ENCODE measurements at regions not wholly inside any gene's neighbourhood (a gene's known extent, or its start where the extent isn't known, plus 50 kb on each side); places are given as distances from the start of the nearest gene placed in this dataset.
"Not testable (repeated sequence)": the region's sequence is repeated elsewhere in the genome, so short reads cannot be mapped to it uniquely, and the experiment has no call there.

GRCh38 chrX:111585337-111585736, 73.9 kb downstream of the SERTM2 start:
- Histone ChIP-seq H2BK20ac (ENCODE audit: low read depth, low read length, poor library complexity, severe bottlenecking) (no peak overlapping the region), H2AK5ac (ENCODE audit: insufficient read length, low read length) (no peak overlapping the region), H3K23ac (ENCODE audit: insufficient read length, low read depth, low read length) (no peak overlapping the region), H3K23me2 (ENCODE audit: insufficient read length, low read depth, low read length, poor library complexity, severe bottlenecking) (no peaks in the 10 kb centered on the region), H2AFZ (ENCODE audit: low read length) (no peak overlapping the region), H3K56ac (ENCODE audit: insufficient read length, low read depth, low read length) (no peak overlapping the region), H3T11ph (ENCODE audit: low read length) (no peak overlapping the region), H3K18ac (ENCODE audit: insufficient read length, low read depth, low read length) (no peak overlapping the region), H3K4me2 (ENCODE audit: insufficient read depth, insufficient read length, low read length) (no peak overlapping the region), H4K91ac (ENCODE audit: insufficient read length, low read depth, low read length) (no peak overlapping the region), H3K79me2 (ENCODE audit: insufficient read depth, low read length) (no peaks in the 10 kb centered on the region), H2BK120ac (ENCODE audit: low read depth, low read length, poor library complexity, severe bottlenecking) (no peak overlapping the region), H2BK15ac (ENCODE audit: low read depth, low read length) (no peak overlapping the region), H3K14ac (ENCODE audit: insufficient read depth, low read length) (no peak overlapping the region), H2BK5ac (ENCODE audit: insufficient read length, low read length) (no peak overlapping the region), H3K4me1 (ENCODE audit: insufficient read depth, low read length) (peaks cover 3% of the 10 kb centered on the region; the same call in 1 of the 2 replicates), H4K20me1 (ENCODE audit: control insufficient read depth, insufficient read depth, insufficient read length) (no peaks in the 10 kb centered on the region), H4K5ac (ENCODE audit: insufficient read length, low read depth, low read length) (no peak overlapping the region), H2BK12ac (ENCODE audit: insufficient read length, low read depth, low read length) (no peak overlapping the region), H3K79me1 (ENCODE audit: insufficient read depth, low read depth, low read length, poor library complexity, severe bottlenecking) (no peaks in the 10 kb centered on the region), H3K27ac (ENCODE audit: insufficient read length, low read depth, low read length) (no peak overlapping the region), H3K4ac (ENCODE audit: low read depth, low read length) (no peak overlapping the region), H4K8ac (replicated peaks; ENCODE audit: insufficient read length, low read depth, low read length) (no peak overlapping the region), H3K27me3 (ENCODE audit: insufficient read depth, low read length) (no peaks in the 10 kb centered on the region), H3K9me3 (ENCODE audit: control insufficient read depth, low read depth, low read length) (no peaks in the 10 kb centered on the region), H3K9ac (ENCODE audit: extremely low read depth, insufficient read length, low read length) (no peak overlapping the region)
- TF ChIP-seq, protein P1, sequence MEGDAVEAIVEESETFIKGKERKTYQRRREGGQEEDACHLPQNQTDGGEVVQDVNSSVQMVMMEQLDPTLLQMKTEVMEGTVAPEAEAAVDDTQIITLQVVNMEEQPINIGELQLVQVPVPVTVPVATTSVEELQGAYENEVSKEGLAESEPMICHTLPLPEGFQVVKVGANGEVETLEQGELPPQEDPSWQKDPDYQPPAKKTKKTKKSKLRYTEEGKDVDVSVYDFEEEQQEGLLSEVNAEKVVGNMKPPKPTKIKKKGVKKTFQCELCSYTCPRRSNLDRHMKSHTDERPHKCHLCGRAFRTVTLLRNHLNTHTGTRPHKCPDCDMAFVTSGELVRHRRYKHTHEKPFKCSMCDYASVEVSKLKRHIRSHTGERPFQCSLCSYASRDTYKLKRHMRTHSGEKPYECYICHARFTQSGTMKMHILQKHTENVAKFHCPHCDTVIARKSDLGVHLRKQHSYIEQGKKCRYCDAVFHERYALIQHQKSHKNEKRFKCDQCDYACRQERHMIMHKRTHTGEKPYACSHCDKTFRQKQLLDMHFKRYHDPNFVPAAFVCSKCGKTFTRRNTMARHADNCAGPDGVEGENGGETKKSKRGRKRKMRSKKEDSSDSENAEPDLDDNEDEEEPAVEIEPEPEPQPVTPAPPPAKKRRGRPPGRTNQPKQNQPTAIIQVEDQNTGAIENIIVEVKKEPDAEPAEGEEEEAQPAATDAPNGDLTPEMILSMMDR (conservative IDR thresholded peaks at IDR 0.05), result no peak
- Mint-ChIP-seq H3K27ac (no peak overlapping the region), H3K4me1 (peaks cover 13 to 18% of the 10 kb centered on the region in 2 experiments), H3K27me3 (ENCODE audit: low read depth) (no peaks in the 10 kb centered on the region), H3K36me3 (ENCODE audit: insufficient read depth in 1 of 3, low read depth in 3 of 3) (peaks cover 0 to 30% (median 0%) of the 10 kb centered on the region in 3 experiments; a peak in 2 of 7 replicates), H3K4me3 (no peak overlapping the region), H3K9me3 (no peaks in the 10 kb centered on the region)
- WGBS (ENCODE audit: extremely low coverage, insufficient read length, low lambda C conversion rate), result no CpG with 5 or more reads among the region's 2 CpGs
- DNase-seq, result no peak

DNA sequence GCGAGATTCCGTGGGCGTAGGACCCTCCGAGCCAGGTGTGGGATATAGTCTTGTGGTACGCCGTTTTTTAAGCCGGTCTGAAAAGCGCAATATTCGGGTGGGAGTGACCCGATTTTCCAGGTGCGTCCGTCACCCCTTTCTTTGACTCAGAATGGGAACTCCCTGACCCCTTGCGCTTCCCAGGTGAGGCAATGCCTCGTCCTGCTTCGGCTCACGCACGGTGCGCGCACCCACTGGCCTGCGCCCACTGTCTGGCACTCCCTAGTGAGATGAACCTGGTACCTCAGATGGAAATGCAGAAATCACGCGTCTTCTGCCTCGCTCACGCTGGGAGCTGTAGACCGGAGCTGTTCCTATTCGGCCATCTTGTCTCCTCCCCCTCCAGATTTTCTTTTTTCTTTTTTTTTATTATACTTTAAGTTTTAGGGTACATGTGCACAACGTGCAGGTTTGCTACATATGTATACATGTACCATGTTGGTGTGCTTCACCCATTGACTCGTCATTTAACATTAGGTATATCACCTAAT, 83.0 kb downstream of the SERTM2 start:
- not testable (repeated sequence) for H3K9me3 Mint-ChIP-seq; H4K91ac ChIP-seq (ENCODE audit: insufficient read length, low read depth, low read length); H3K18ac ChIP-seq (ENCODE audit: insufficient read length, low read depth, low read length); H3K79me2 ChIP-seq (ENCODE audit: insufficient read depth, low read length); H3K27me3 ChIP-seq (ENCODE audit: insufficient read depth, low read length); H4K8ac ChIP-seq (replicated peaks; ENCODE audit: insufficient read length, low read depth, low read length); H2BK20ac ChIP-seq (ENCODE audit: low read depth, low read length, poor library complexity, severe bottlenecking); H2BK12ac ChIP-seq (ENCODE audit: insufficient read length, low read depth, low read length); H3K4me1 Mint-ChIP-seq; H3K14ac ChIP-seq (ENCODE audit: insufficient read depth, low read length); H4K20me1 ChIP-seq (ENCODE audit: control insufficient read depth, insufficient read depth, insufficient read length); H3K23me2 ChIP-seq (ENCODE audit: insufficient read length, low read depth, low read length, poor library complexity, severe bottlenecking); H3K79me1 ChIP-seq (ENCODE audit: insufficient read depth, low read depth, low read length, poor library complexity, severe bottlenecking); H2AFZ ChIP-seq (ENCODE audit: low read length); H3K4me2 ChIP-seq (ENCODE audit: insufficient read depth, insufficient read length, low read length); H2BK5ac ChIP-seq (ENCODE audit: insufficient read length, low read length); H2BK15ac ChIP-seq (ENCODE audit: low read depth, low read length); H3K9ac ChIP-seq (ENCODE audit: extremely low read depth, insufficient read length, low read length); H3K4me1 ChIP-seq (ENCODE audit: insufficient read depth, low read length); H4K5ac ChIP-seq (ENCODE audit: insufficient read length, low read depth, low read length); H3T11ph ChIP-seq (ENCODE audit: low read length); H2BK120ac ChIP-seq (ENCODE audit: low read depth, low read length, poor library complexity, severe bottlenecking); H2AK5ac ChIP-seq (ENCODE audit: insufficient read length, low read length); H3K56ac ChIP-seq (ENCODE audit: insufficient read length, low read depth, low read length); H3K4ac ChIP-seq (ENCODE audit: low read depth, low read length); H3K27me3 Mint-ChIP-seq (ENCODE audit: low read depth); H3K27ac ChIP-seq (ENCODE audit: insufficient read length, low read depth, low read length); H3K9me3 ChIP-seq (ENCODE audit: control insufficient read depth, low read depth, low read length); H3K23ac ChIP-seq (ENCODE audit: insufficient read length, low read depth, low read length); DNase-seq
- WGBS (ENCODE audit: extremely low coverage, insufficient read length, low lambda C conversion rate), result no CpG with 5 or more reads among the region's 28 CpGs
- Mint-ChIP-seq H3K36me3 (ENCODE audit: insufficient read depth in 1 of 3, low read depth in 3 of 3) (peaks cover 0 to 15% (median 5%) of the 10 kb centered on the region in 3 experiments; a peak in 3 of 7 replicates), H3K4me3 (peak overlapping the region in 1 of 2 experiments; percentile 57; a peak in 2 of 5 replicates), H3K27ac (peak overlapping the region in 2 of 3 experiments; percentile 93 to 97; a peak in 4 of 7 replicates)
